Fibroblast of lung (primary cell): ENCODE measurements at regions not wholly inside any gene's neighbourhood (a gene's known extent, or its start where the extent isn't known, plus 50 kb on each side); places are given as distances from the start of the nearest gene placed in this dataset.

Experiments
- EZH2 ChIP-seq: IDR thresholded peaks from 2 replicates; pipeline ENCODE4 v1.5.1; 2012; ENCODE audit warnings: low read length, control low read depth, mild to moderate bottlenecking; ENCODE audit errors: missing control alignments
- TF ChIP-seq, protein P1 (sequence below), 2 donors: IDR thresholded peaks in 1 of 2; conservative IDR thresholded peaks in 1 of 2; 1 replicate in 1 of 2; 2 replicates in 1 of 2; pipeline ENCODE4 v1.5.1; 2011 to 2012; ENCODE audit warnings: low read length in 2 of 2, control low read depth in 1 of 2, inconsistent platforms in 1 of 2, low read depth in 1 of 2, mild to moderate bottlenecking in 1 of 2

DNA sequence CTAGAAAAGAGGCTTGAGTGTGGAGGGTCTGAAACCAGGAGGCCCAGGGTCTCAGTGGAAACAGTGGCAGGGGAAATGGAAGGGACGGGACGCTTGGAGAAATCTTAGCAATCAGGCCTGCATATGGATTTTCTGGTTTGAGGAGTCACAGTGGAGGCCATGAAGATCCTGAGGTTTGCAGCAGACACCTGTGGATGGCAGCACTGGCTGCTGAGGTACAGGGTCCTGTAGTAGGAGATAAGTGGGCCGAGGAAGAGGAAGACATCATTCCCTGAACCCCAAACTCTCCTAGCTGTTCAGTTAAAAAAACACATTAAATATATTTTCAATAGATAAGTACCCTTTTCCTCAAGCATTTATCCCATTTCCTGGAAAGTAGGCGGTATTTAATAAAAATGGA lies 208.8 kb upstream of the IGFBP3 start:
- TF ChIP-seq, protein P1, sequence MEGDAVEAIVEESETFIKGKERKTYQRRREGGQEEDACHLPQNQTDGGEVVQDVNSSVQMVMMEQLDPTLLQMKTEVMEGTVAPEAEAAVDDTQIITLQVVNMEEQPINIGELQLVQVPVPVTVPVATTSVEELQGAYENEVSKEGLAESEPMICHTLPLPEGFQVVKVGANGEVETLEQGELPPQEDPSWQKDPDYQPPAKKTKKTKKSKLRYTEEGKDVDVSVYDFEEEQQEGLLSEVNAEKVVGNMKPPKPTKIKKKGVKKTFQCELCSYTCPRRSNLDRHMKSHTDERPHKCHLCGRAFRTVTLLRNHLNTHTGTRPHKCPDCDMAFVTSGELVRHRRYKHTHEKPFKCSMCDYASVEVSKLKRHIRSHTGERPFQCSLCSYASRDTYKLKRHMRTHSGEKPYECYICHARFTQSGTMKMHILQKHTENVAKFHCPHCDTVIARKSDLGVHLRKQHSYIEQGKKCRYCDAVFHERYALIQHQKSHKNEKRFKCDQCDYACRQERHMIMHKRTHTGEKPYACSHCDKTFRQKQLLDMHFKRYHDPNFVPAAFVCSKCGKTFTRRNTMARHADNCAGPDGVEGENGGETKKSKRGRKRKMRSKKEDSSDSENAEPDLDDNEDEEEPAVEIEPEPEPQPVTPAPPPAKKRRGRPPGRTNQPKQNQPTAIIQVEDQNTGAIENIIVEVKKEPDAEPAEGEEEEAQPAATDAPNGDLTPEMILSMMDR (conservative IDR thresholded peaks at IDR 0.05 in 1 of 2, IDR thresholded peaks at IDR 0.05 in 1 of 2; ENCODE audit: low read depth in 1 of 2, low read length in 2 of 2) = no peak
- no peak for TF ChIP-seq EZH2
